Stomach (tissue), 8 donors: ENCODE measurements at regions not wholly inside any gene's neighbourhood (a gene's known extent, or its start where the extent isn't known, plus 50 kb on each side); places are given as distances from the start of the nearest gene placed in this dataset.
A peak's percentile ranks its signal among the peaks of the same experiment; 100 is the strongest.

Experiments used
- DNase-seq, 2 donors: peaks; one replicate each; pipeline versions ENCODE4 v3.0.0 to v3.0.0-alpha.2; 2013 to 2019
- H3K27ac ChIP-seq, 5 donors: fragments of 200-600 bp in 4 of 5; sonication (generic) in 4 of 5; one replicate each; pipeline ENCODE4 v1.5.1; 2013 to 2019; ENCODE audit warnings: mild to moderate bottlenecking in 1 of 5, moderate library complexity in 1 of 5
- H3K27me3 ChIP-seq, 3 donors: fragments of 200-600 bp; sonication (generic); one replicate each; pipeline ENCODE4 v1.5.1; 2017 to 2019; ENCODE audit warnings: mixed run types in 1 of 3
- H3K36me3 ChIP-seq, 4 donors: fragments of 200-600 bp; sonication (generic); 1 replicate in 3 of 4; 2 replicates in 1 of 4; pipeline ENCODE4 v1.5.1; 2016 to 2019
- H3K4me1 ChIP-seq, 4 donors: fragments of 200-600 bp; sonication (generic); one replicate each; pipeline ENCODE4 v1.5.1; 2016 to 2019
- H3K4me3 ChIP-seq, 4 donors: fragments of 200-600 bp; sonication (generic) in 3 of 4; one replicate each; pipeline ENCODE4 v1.5.1; 2016 to 2019; ENCODE audit warnings: mild to moderate bottlenecking in 1 of 4
- H3K9me3 ChIP-seq, 4 donors: fragments of 200-600 bp; sonication (generic); one replicate each; pipeline ENCODE4 v1.5.1; 2016 to 2019
- EP300 ChIP-seq: sonication (generic); formaldehyde crosslinking; IDR thresholded peaks from one replicate; pipeline ENCODE4 v1.6.1; 2017; ENCODE audit warnings: antibody characterized with exemption
- POLR2A ChIP-seq, 4 donors: fragments of 450-650 bp; IDR thresholded peaks; one replicate each; pipeline ENCODE4 v1.6.1; 2016; ENCODE audit warnings: antibody characterized with exemption in 4 of 4, control low read depth in 2 of 4, mild to moderate bottlenecking in 1 of 4, moderate library complexity in 1 of 4
- POLR2AphosphoS5 ChIP-seq, 3 donors: sonication (generic); formaldehyde crosslinking; IDR thresholded peaks; one replicate each; pipeline ENCODE4 v1.6.1; 2016; ENCODE audit warnings: antibody characterized with exemption in 3 of 3
- WGBS, 5 donors: extraction: QIAGEN DNeasy Blood & Tissue Kit in 3 of 5; methylation state at CpG; one replicate each; pipeline versions ENCODE4 v1.1.5 to v1.1.7; 2013 to 2018; 5-methylcytosine and 5-hydroxymethylcytosine counted together
- intact Hi-C: fragments of 100-400 bp; cut with DNase I; formaldehyde crosslinking; loops from one replicate; pipeline ENCODE4 v1.15.1; 2023; ENCODE audit warnings: low total_unique reads
- TF ChIP-seq, protein P1 (sequence below), 7 experiments: fragments of 450-650 bp in 4 of 7; fragments of 200-600 bp in 3 of 7; sonication (generic) in 3 of 7; IDR thresholded peaks; one replicate each; pipeline ENCODE4 v1.5.1; 2016 to 2019; ENCODE audit warnings: antibody characterized with exemption in 7 of 7, control low read depth in 2 of 7, mild to moderate bottlenecking in 1 of 7
- donor health status: healthy with polysubstance abuse.
- donor health status: Bipolar disorder and iron deficiency.
- donor health status: healthy.

- WGBS, 5 donors = 59 to 76% (median 66%) methylated on average over 4 of the region's 4 CpGs
- intact Hi-C loops = no loop called here
Measured at GRCh38 chr17:14011740-14012405, 57.4 kb upstream of the COX10 start.

GRCh38 chr17:14014657-14015056 is 54.6 kb upstream of the COX10 start:
- H3K9me3 ChIP-seq = no peaks in the 10 kb centered on the region

More at GRCh38 chr17:14011740-14012405, 57.4 kb upstream of the COX10 start:
- Histone ChIP-seq H3K9me3 (no peaks in the 10 kb centered on the region), H3K4me1 (no peaks in the 10 kb centered on the region), H3K36me3 (no peaks in the 10 kb centered on the region), H3K27ac (no peak overlapping the region), H3K4me3 (no peak overlapping the region), H3K27me3 (peaks cover 0 to 5% (median 0%) of the 10 kb centered on the region in 3 donors)
- TF ChIP-seq POLR2AphosphoS5 (IDR thresholded peaks at IDR 0.05) (no peak), POLR2A (IDR thresholded peaks at IDR 0.05) (no peak)
- DNase-seq = peak in 1 of 2 donors; percentile 8

DNA sequence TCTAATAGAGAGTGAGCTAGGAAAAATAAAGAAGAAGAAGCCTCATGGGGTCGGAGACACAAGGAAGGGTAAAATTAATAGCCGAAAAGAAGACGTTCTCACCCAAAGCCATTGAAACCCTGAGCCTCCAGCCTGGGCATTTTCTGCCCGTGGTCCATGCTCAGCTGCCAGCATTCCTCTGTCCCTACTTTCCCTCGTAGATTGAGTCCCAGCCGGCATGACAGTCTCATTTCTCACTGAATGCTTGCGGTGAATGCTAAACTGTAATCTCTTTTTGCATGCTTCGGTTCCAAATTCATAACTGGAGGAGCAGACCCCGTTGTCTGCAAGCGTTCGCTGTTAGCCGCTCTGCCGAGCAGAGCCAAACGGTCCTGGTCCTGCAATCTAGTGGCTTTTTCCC is 54.0 kb upstream of the COX10 start:
- Histone ChIP-seq H3K27me3 (peaks cover 0 to 5% (median 0%) of the 10 kb centered on the region in 3 donors), H3K4me3 (no peak overlapping the region), H3K36me3 (no peaks in the 10 kb centered on the region), H3K9me3 (no peaks in the 10 kb centered on the region), H3K4me1 (no peaks in the 10 kb centered on the region), H3K27ac (no peak overlapping the region)
- WGBS, 5 donors = 74 to 81% (median 75%) methylated on average over 14 of the region's 14 CpGs
- no peak for DNase-seq
- intact Hi-C loops = no loop called here
- TF ChIP-seq POLR2AphosphoS5 (IDR thresholded peaks at IDR 0.05) (no peak), POLR2A (IDR thresholded peaks at IDR 0.05) (no peak), EP300 (no peak)
- TF ChIP-seq, protein P1, sequence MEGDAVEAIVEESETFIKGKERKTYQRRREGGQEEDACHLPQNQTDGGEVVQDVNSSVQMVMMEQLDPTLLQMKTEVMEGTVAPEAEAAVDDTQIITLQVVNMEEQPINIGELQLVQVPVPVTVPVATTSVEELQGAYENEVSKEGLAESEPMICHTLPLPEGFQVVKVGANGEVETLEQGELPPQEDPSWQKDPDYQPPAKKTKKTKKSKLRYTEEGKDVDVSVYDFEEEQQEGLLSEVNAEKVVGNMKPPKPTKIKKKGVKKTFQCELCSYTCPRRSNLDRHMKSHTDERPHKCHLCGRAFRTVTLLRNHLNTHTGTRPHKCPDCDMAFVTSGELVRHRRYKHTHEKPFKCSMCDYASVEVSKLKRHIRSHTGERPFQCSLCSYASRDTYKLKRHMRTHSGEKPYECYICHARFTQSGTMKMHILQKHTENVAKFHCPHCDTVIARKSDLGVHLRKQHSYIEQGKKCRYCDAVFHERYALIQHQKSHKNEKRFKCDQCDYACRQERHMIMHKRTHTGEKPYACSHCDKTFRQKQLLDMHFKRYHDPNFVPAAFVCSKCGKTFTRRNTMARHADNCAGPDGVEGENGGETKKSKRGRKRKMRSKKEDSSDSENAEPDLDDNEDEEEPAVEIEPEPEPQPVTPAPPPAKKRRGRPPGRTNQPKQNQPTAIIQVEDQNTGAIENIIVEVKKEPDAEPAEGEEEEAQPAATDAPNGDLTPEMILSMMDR (IDR thresholded peaks at IDR 0.05) = no peak

More at GRCh38 chr17:14014657-14015056, 54.6 kb upstream of the COX10 start:
- no peak for DNase-seq
- Histone ChIP-seq H3K27ac (no peak overlapping the region), H3K36me3 (no peaks in the 10 kb centered on the region), H3K4me1 (no peaks in the 10 kb centered on the region), H3K4me3 (no peak overlapping the region), H3K27me3 (peaks cover 0 to 5% (median 0%) of the 10 kb centered on the region in 3 donors)
- TF ChIP-seq, protein P1 (IDR thresholded peaks at IDR 0.05) = no peak
- TF ChIP-seq POLR2AphosphoS5 (IDR thresholded peaks at IDR 0.05) (no peak), EP300 (no peak), POLR2A (IDR thresholded peaks at IDR 0.05) (no peak)
- intact Hi-C loops = no loop called here
- 70 to 94% (median 73%) methylated on average over 7 of the region's 7 CpGs for WGBS, 5 donors

DNA sequence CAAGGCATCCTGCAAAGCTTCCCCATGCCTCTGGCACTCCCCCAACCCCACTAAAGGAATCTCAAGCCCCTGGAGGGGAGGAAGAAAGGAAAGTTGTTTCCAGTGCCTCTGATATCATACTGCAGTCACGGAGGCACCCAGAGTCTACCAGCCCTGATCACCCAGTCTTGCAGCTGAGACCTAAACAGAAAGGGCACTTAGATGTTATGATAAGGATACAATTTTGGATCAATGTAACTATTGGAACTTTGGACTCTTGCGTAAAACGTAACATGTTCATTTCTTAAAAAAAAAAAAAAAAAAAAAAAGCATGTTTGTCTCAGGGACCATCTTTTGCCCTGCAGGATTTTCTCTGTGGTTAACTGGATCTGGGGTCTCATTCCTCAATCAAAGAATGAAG is 52.4 kb upstream of the COX10 start:
- Histone ChIP-seq H3K4me3 (no peak overlapping the region), H3K9me3 (no peaks in the 10 kb centered on the region), H3K27me3 (peaks cover 0 to 5% (median 0%) of the 10 kb centered on the region in 3 donors), H3K4me1 (no peaks in the 10 kb centered on the region), H3K36me3 (no peaks in the 10 kb centered on the region), H3K27ac (no peak overlapping the region)
- DNase-seq = no peak
- TF ChIP-seq POLR2A (IDR thresholded peaks at IDR 0.05) = no peak
- TF ChIP-seq POLR2AphosphoS5 (IDR thresholded peaks at IDR 0.05) = no peak
- TF ChIP-seq EP300 = no peak
- TF ChIP-seq, protein P1 (IDR thresholded peaks at IDR 0.05) = no peak
- intact Hi-C loops = no loop called here
- 79 to 94% (median 91%) methylated on average over 3 of the region's 3 CpGs for WGBS, 5 donors
